GM12875 (cell line): ENCODE measurements at regions not wholly inside any gene's neighbourhood (a gene's known extent, or its start where the extent isn't known, plus 50 kb on each side); places are given as distances from the start of the nearest gene placed in this dataset.

Experiments used
- H3K4me3 ChIP-seq: one replicate; pipeline ENCODE4 v1.5.1; 2011; ENCODE audit warnings: low read depth, low read length, control low read depth
- TF ChIP-seq, protein P1 (sequence below): IDR thresholded peaks from 2 replicates; pipeline ENCODE4 v1.5.1; 2011; ENCODE audit warnings: low read depth, mild to moderate bottlenecking, control low read depth, inconsistent platforms, low read length, moderate library complexity, borderline replicate concordance; ENCODE audit not compliant: insufficient read depth

DNA sequence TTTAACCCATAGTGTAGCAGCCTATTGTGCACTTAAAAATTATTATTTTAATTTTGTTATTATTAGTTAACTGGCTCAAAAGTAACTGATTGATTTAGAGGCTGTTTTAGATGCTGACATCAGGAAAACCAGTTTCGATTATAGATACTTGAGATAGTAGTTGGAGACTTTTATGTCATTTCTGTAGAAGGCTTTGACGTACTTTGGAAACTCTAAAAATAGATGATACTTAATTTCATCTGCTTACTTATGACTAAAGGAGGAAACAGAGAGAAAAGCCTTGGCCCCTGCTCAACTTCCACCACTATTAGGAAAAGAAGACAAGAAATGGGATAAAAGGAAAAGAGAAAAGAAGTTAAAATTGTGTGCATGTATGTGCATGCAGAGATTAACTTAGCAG, 219.3 kb upstream of the HMGA2 start:
- TF ChIP-seq, protein P1, sequence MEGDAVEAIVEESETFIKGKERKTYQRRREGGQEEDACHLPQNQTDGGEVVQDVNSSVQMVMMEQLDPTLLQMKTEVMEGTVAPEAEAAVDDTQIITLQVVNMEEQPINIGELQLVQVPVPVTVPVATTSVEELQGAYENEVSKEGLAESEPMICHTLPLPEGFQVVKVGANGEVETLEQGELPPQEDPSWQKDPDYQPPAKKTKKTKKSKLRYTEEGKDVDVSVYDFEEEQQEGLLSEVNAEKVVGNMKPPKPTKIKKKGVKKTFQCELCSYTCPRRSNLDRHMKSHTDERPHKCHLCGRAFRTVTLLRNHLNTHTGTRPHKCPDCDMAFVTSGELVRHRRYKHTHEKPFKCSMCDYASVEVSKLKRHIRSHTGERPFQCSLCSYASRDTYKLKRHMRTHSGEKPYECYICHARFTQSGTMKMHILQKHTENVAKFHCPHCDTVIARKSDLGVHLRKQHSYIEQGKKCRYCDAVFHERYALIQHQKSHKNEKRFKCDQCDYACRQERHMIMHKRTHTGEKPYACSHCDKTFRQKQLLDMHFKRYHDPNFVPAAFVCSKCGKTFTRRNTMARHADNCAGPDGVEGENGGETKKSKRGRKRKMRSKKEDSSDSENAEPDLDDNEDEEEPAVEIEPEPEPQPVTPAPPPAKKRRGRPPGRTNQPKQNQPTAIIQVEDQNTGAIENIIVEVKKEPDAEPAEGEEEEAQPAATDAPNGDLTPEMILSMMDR = no peak
- H3K4me3 ChIP-seq = no peak overlapping the region

DNA sequence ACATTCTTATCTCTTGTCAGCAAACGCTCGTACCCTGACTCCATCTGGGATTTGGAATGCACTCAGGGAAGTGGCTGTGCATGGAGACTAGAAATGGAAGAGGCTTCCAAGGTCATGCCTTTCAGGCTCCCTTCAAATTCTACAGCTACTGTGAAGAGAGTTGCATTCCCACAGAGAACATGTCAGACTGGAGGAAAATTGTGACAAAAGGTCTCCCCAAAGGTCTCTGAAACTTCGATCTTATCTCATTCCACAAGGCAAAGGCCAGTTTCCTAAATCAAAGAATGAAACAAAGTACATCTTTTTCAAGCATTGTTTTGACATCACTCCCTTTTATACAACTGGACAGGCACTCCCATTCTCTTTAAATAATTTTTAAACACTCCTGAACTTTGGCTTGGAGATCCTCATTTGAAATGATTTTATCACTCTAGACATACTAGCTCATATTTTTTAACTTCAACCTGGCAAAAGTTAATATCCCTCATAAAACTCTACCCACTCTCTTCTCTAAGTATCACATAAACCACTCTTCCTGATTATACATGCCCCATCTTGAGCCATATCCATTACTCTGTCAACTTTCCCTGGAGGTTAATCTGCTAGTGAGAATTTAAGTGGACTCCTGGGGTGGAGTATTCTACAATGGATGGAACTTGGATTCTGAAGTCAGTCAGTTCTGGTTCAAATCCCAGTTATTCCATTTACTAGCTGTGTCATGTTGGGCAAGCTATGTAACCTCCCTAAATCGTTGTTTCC, 218.1 kb upstream of the HMGA2 start:
- H3K4me3 ChIP-seq = no peak overlapping the region
- TF ChIP-seq, protein P1 = no peak

DNA sequence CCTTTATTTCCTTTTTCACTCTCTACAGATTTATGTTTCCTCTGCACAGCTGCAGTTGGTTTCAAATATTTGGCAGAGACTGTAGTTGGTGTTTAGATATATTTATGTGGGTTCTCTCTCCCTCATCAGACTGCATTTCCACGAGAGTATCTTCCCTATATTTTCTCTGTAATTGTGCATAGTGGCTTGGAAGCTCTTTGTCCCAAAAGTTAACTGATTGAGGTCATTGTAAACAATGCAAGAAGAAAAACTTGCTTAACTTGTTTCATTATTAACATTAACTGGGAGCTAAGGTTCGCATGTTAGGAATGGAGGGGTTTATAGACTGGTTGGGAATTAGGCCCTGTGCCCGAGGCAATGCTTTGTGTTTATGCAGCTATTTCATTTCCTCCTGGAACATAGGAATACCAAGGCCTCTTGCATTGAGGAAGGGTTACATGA, 216.9 kb upstream of the HMGA2 start:
- H3K4me3 ChIP-seq = no peak overlapping the region
- TF ChIP-seq, protein P1 = no peak

DNA sequence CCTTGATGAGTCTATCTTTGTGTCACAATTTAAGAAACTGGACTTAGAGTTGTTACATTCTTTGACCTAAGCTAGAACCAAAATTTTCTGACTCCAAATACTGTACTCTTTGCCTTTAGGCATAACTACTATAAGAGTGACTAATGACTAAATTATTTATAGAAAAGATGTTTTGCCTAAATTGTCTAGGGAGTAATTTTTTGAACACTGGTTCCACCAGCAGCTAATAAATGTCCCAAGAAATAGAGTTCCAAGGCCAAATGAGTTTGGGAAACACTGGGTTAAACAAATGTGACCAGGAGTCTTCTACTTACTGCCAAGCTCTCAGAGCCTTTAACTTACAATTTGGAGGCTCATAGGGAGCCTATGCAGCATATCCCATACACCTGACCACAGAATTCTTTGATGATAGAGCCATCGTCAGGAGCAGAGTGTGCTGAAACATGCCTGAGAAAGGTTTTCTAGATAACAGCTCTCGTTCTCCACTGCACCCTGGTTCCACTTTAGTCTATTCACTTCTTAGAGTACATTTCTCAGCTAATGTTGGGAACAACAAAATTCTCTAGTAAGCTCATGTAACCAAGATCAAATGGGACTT, 215.9 kb upstream of the HMGA2 start:
- no peak overlapping the region for H3K4me3 ChIP-seq
- TF ChIP-seq, protein P1 = no peak

DNA sequence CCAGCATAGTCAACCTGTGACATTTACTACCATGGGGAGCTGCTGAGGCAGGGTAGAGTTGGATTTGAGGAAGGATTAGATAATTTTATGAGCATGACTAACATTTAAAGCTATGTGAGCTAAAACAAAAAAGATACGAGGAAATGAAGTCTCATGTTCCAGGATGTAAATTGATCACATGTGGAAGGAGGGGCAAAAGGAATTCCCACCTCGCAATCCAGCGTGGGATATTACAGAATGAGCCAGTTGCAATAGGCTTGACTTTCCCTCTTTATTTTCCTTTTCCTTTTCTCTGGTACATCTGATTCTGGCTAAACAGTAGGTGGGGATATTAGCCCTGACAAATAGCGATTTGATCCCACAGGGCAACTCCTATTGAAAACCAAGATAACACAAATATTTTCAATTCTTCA, 214.9 kb upstream of the HMGA2 start:
- TF ChIP-seq, protein P1 = no peak

DNA sequence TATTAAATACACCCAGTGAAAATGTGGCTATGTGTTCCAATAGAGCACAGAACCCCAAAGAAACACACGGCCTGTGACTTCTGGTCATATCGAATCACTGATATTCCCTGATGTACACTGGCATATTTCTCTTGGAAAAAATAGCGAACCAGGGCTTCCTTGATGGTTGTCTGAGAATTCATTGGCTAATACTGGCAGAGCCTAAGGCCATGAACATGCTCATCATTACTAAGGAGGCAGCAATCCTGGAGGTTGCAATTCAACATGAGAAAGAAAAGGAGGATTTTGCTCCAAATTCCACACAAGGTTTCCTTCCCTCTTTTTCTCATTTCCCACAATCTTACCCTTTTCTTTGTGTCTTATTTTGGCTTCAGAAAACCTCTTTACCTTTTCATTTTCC, 212.9 kb upstream of the HMGA2 start:
- TF ChIP-seq, protein P1 = no peak
- H3K4me3 ChIP-seq = no peak overlapping the region

More for the DNA sequence above, 214.9 kb upstream of the HMGA2 start:
- H3K4me3 ChIP-seq = no peak overlapping the region

DNA sequence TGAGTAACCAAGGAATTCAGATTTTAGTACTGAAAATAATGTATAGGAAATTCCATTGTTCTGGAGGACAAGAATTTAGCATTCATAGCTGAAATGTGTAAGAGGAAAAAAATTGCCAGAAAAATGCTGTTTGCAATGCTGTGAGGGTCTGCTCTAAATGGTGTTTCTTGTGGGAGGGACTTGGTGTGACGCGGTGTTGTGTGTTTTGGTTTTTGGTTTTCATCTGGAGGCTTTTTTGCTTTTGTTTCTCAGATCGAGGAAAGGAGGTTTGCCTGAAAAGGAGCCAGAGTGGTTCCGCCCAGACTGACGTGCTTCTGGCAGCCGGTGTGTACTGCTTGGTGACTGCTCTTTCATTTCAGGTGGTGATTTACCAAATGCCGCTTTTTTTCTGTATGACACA, 211.8 kb upstream of the HMGA2 start:
- TF ChIP-seq, protein P1 = no peak
- H3K4me3 ChIP-seq = no peak overlapping the region
